ENCODE measurements at regions not wholly inside any gene's neighbourhood (a gene's known extent, or its start where the extent isn't known, plus 50 kb on each side); places are given as distances from the start of the nearest gene placed in this dataset.
"Not testable (repeated sequence)": the region's sequence is repeated elsewhere in the genome, so short reads cannot be mapped to it uniquely, and the experiment has no call there.

DNA sequence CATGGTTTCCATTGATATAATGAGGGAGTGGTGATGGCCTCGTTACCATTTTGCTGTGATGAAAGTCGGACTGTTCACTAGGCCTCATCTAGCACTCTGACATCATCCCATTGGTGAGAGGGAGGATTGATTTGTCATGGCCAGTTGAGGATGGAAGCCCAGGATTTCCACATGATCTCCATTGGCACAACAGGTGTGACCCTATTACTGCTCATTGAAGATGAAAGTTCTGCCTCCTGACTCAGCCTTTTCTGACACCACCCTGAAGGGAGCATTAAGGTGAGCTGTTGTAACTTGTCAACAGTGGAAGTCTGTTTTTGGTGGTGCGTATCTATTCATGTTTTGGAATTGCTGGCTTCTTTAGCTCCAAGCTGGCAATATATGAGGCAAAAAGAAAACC lies 144.2 kb downstream of the PABPC4L start:
- no peak overlapping the region for H3K27ac ChIP-seq
- 88 to 90% methylated on average over 3 of the region's 3 CpGs for WGBS, 2 donors
- no peak overlapping the region for H3K4me3 ChIP-seq
- intact Hi-C loops (cut with DNase I): no loop called here
- H3K27me3 ChIP-seq: no peaks in the 10 kb centered on the region
- TF ChIP-seq POLR2A (IDR thresholded peaks at IDR 0.05) (no peak), POLR2AphosphoS5 (IDR thresholded peaks at IDR 0.05) (no peak), EP300 (IDR thresholded peaks at IDR 0.05) (no peak)
- TF ChIP-seq, protein P1, sequence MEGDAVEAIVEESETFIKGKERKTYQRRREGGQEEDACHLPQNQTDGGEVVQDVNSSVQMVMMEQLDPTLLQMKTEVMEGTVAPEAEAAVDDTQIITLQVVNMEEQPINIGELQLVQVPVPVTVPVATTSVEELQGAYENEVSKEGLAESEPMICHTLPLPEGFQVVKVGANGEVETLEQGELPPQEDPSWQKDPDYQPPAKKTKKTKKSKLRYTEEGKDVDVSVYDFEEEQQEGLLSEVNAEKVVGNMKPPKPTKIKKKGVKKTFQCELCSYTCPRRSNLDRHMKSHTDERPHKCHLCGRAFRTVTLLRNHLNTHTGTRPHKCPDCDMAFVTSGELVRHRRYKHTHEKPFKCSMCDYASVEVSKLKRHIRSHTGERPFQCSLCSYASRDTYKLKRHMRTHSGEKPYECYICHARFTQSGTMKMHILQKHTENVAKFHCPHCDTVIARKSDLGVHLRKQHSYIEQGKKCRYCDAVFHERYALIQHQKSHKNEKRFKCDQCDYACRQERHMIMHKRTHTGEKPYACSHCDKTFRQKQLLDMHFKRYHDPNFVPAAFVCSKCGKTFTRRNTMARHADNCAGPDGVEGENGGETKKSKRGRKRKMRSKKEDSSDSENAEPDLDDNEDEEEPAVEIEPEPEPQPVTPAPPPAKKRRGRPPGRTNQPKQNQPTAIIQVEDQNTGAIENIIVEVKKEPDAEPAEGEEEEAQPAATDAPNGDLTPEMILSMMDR (IDR thresholded peaks at IDR 0.05): no peak
- H3K4me1 ChIP-seq: no peaks in the 10 kb centered on the region
- no peaks in the 10 kb centered on the region for H3K36me3 ChIP-seq
- DNase-seq: no peak
- H3K9me3 ChIP-seq: no peaks in the 10 kb centered on the region

DNA sequence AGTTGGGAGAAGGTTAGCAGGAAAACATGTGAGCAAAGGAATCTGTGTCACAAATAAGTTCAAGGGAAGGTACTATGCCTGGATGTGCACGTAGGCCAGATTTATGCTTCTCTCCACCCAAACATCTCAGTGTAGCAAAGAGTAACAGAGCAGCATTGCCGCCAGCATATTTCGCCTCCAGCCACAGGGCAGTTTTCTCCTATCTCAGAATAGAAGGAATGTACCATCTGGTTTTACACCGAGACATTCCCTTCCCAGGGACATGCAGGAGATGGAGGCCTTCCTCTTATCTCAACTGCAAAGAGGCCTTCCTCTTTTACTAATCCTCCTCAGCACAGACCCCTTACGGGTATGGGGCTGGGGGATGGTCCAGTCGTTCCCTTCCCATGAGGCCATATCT lies 155.4 kb downstream of the PABPC4L start:
- H3K4me1 ChIP-seq; H3K27ac ChIP-seq; H3K9me3 ChIP-seq; H3K4me3 ChIP-seq; H3K36me3 ChIP-seq; intact Hi-C loops (cut with DNase I); DNase-seq; H3K27me3 ChIP-seq: not testable (repeated sequence)
- 85 to 90% methylated on average over 6 of the region's 6 CpGs for WGBS, 2 donors

DNA sequence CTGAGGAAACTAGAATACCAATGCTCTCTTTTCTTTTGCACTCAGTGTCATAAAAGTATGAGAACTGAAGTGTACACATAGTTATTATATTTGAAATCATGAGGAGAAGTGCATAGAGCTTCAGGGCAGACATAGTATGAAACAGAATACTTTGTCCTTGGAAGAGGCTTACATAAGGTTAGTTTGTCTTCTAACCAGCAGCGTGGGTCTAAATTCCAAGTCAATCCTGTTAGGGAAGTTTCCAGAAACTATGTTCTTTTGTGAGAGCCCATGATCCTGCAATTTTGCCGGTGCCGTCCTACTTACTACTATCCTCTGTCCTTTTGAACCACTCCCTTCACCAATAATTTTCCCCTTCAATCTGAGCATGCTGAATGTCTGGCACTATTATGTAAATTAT lies 156.2 kb downstream of the PABPC4L start:
- no peaks in the 10 kb centered on the region for H3K9me3 ChIP-seq
- 55 to 77% methylated on average over 3 of the region's 3 CpGs for WGBS, 2 donors
- TF ChIP-seq, protein P1 (IDR thresholded peaks at IDR 0.05): no peak
- TF ChIP-seq POLR2A (IDR thresholded peaks at IDR 0.05) (no peak), EP300 (IDR thresholded peaks at IDR 0.05) (no peak), POLR2AphosphoS5 (IDR thresholded peaks at IDR 0.05) (no peak)

DNA sequence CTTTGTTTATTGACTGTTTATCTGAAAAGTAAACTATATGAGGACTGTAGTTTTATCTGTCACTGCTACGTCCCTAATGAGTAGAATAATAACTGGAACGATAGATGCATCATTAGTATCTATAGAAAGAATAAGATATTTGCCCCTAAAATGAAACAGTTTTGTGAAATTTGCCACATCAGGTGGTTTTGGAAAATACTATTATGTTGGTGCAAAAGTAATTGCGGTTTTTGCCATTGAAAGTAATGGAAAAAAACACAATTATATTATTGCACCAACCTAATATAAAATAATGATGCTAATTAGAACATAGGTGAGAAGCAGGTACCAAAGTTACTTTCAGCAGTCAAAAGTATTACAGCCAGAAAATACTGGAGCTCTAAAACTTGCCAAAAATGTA lies 158.3 kb downstream of the PABPC4L start:
- Histone ChIP-seq H3K36me3 (no peaks in the 10 kb centered on the region), H3K9me3 (no peaks in the 10 kb centered on the region), H3K27me3 (no peaks in the 10 kb centered on the region), H3K4me1 (no peaks in the 10 kb centered on the region), H3K4me3 (no peak overlapping the region), H3K27ac (no peak overlapping the region)
- intact Hi-C loops (cut with DNase I): no loop called here
- TF ChIP-seq POLR2A (IDR thresholded peaks at IDR 0.05) (no peak), EP300 (IDR thresholded peaks at IDR 0.05) (no peak), POLR2AphosphoS5 (IDR thresholded peaks at IDR 0.05) (no peak)
- TF ChIP-seq, protein P1 (IDR thresholded peaks at IDR 0.05): no peak
- no peak for DNase-seq
- 50 to 80% methylated on average over 3 of the region's 3 CpGs for WGBS, 2 donors

More for the DNA sequence above, 156.2 kb downstream of the PABPC4L start:
- H3K4me3 ChIP-seq: no peak overlapping the region
- DNase-seq: no peak
- no peaks in the 10 kb centered on the region for H3K4me1 ChIP-seq
- no peaks in the 10 kb centered on the region for H3K36me3 ChIP-seq
- H3K27me3 ChIP-seq: no peaks in the 10 kb centered on the region
- H3K27ac ChIP-seq: no peak overlapping the region
- intact Hi-C loops (cut with DNase I): no loop called here

DNA sequence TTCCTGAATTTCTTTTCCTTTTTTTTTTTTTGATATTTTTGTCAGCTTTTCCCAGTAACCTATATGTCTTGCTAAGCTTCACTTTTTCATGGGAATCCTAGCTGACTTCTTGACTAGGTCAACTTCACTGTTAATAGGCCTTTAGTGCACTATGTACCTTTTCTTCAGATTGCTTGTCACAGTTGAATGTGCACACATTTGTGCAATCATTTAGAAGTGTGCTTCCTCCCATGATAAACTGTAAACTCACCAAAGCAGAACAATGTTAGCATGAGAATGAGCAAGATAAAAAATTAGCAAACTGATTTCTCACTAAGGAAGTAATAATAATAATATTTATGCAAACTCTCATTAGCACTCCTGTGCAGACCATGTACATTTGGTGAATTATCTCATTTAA lies 173.2 kb downstream of the PABPC4L start:
- H3K9me3 ChIP-seq: no peaks in the 10 kb centered on the region
- intact Hi-C loops (cut with DNase I): no loop called here
- no peak for TF ChIP-seq POLR2AphosphoS5 (IDR thresholded peaks at IDR 0.05)
- TF ChIP-seq EP300 (IDR thresholded peaks at IDR 0.05): no peak
- TF ChIP-seq POLR2A (IDR thresholded peaks at IDR 0.05): no peak
- TF ChIP-seq, protein P1 (IDR thresholded peaks at IDR 0.05): no peak
- no peaks in the 10 kb centered on the region for H3K36me3 ChIP-seq
- no peak overlapping the region for H3K27ac ChIP-seq
- no peaks in the 10 kb centered on the region for H3K4me1 ChIP-seq
- H3K27me3 ChIP-seq: no peaks in the 10 kb centered on the region
- no peak for DNase-seq
- no peak overlapping the region for H3K4me3 ChIP-seq

Data from sigmoid colon (tissue), 6 donors.